Dermis microvascular lymphatic vessel endothelial cell (primary cell): ENCODE measurements at regions not wholly inside any gene's neighbourhood (a gene's known extent, or its start where the extent isn't known, plus 50 kb on each side); places are given as distances from the start of the nearest gene placed in this dataset.

Experiments used
- DNase-seq, 2 donors: peaks; one replicate each; pipeline versions ENCODE4 v3.0.0 to v3.0.0-alpha.2; 2010; ENCODE audit warnings: low read depth in 2 of 2

- peak in 1 of 2 donors; percentile 55 for DNase-seq
Measured at GRCh38 chr2:37590119-37590571, 81.3 kb downstream of the CDC42EP3 start.
